ENCODE measurements at regions not wholly inside any gene's neighbourhood (a gene's known extent, or its start where the extent isn't known, plus 50 kb on each side); places are given as distances from the start of the nearest gene placed in this dataset.

GRCh38 chr1:54465351-54465811 is 59.2 kb upstream of the SSBP3 start:
- TF ChIP-seq, protein P1, sequence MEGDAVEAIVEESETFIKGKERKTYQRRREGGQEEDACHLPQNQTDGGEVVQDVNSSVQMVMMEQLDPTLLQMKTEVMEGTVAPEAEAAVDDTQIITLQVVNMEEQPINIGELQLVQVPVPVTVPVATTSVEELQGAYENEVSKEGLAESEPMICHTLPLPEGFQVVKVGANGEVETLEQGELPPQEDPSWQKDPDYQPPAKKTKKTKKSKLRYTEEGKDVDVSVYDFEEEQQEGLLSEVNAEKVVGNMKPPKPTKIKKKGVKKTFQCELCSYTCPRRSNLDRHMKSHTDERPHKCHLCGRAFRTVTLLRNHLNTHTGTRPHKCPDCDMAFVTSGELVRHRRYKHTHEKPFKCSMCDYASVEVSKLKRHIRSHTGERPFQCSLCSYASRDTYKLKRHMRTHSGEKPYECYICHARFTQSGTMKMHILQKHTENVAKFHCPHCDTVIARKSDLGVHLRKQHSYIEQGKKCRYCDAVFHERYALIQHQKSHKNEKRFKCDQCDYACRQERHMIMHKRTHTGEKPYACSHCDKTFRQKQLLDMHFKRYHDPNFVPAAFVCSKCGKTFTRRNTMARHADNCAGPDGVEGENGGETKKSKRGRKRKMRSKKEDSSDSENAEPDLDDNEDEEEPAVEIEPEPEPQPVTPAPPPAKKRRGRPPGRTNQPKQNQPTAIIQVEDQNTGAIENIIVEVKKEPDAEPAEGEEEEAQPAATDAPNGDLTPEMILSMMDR (conservative IDR thresholded peaks at IDR 0.05; ENCODE audit: low read depth, low read length) = no peak
- no peak for TF ChIP-seq EZH2phosphoT487 (IDR thresholded peaks at IDR 0.05; ENCODE audit: borderline replicate concordance, low read length)
- TF ChIP-seq EZH2 (IDR thresholded peaks at IDR 0.05; ENCODE audit: low read length, unreplicated experiment) = no peak

Measured in PC-3 (cell line).